ENCODE measurements at regions not wholly inside any gene's neighbourhood (a gene's known extent, or its start where the extent isn't known, plus 50 kb on each side); places are given as distances from the start of the nearest gene placed in this dataset.

DNA sequence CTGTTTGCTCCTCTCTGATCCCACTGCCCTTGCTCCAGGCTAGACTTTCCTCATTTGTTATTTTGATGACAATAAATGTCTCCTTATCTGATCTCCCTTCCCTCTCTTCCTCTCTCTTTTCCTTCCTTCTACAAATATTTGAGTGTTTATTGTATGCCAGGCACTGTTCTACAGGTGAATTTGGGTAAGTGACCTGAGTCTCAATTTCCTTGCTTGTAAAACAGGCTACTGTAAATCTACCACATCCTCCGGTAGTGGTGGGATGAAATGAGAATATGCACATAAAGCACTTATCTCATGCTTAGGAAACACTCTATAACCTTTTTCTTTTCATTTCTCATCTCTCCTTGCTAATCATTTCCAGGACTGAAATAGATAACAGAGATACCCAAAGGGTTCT, 86.4 kb downstream of the HMHB1 start:
- Histone ChIP-seq H3K4me1 (ENCODE audit: control insufficient read depth, insufficient read depth, low read length) (no peaks in the 10 kb centered on the region), H3K9ac (ENCODE audit: low read length in 2 of 2) (no peak overlapping the region), H3K27me3 (ENCODE audit: control insufficient read depth in 1 of 2, insufficient read depth in 2 of 2, low read length in 2 of 2) (no peaks in the 10 kb centered on the region), H3K9me3 (ENCODE audit: control insufficient read depth in 2 of 2, low read length in 2 of 2) (no peaks in the 10 kb centered on the region), H3K27ac (ENCODE audit: low read length) (no peak overlapping the region), H3K36me3 (ENCODE audit: control insufficient read depth in 2 of 2, insufficient read depth in 2 of 2, low read length in 2 of 2) (no peaks in the 10 kb centered on the region), H3K4me3 (ENCODE audit: low read length in 2 of 2) (no peak overlapping the region)

- Histone ChIP-seq H3K9ac (ENCODE audit: low read length in 2 of 2) (no peak overlapping the region), H3K27ac (ENCODE audit: low read length) (no peak overlapping the region), H3K4me1 (ENCODE audit: control insufficient read depth, insufficient read depth, low read length) (no peaks in the 10 kb centered on the region), H3K9me3 (ENCODE audit: control insufficient read depth in 2 of 2, low read length in 2 of 2) (no peaks in the 10 kb centered on the region), H3K27me3 (ENCODE audit: control insufficient read depth in 1 of 2, insufficient read depth in 2 of 2, low read length in 2 of 2) (no peaks in the 10 kb centered on the region), H3K36me3 (ENCODE audit: control insufficient read depth in 2 of 2, insufficient read depth in 2 of 2, low read length in 2 of 2) (no peaks in the 10 kb centered on the region), H3K4me3 (ENCODE audit: low read length in 2 of 2) (no peak overlapping the region)
These were observed 87.1 kb downstream of the HMHB1 start for GRCh38 chr5:143898916-143899591.

DNA sequence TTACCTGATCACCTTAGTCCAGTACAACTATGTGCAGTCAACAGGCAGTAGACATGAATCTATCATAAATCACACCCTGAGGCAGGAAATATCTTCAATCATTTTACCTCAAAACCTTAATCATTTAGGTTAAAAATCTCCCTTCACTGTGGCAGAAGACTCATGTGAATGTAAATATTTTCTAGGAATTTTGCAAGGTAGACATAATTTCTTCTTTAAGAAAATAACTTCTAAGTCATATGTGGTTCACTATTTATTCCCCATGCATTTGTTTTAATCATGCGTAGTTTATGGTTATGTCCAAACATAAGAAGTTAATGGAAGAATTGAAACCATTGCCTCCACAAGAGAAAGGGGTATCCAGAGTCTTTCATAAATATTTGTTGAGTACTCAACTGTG, 97.0 kb downstream of the HMHB1 start:
- Histone ChIP-seq H3K27me3 (ENCODE audit: control insufficient read depth in 1 of 2, insufficient read depth in 2 of 2, low read length in 2 of 2) (no peaks in the 10 kb centered on the region), H3K4me3 (ENCODE audit: low read length in 2 of 2) (no peak overlapping the region), H3K36me3 (ENCODE audit: control insufficient read depth in 2 of 2, insufficient read depth in 2 of 2, low read length in 2 of 2) (no peaks in the 10 kb centered on the region), H3K4me1 (ENCODE audit: control insufficient read depth, insufficient read depth, low read length) (no peaks in the 10 kb centered on the region), H3K9me3 (ENCODE audit: control insufficient read depth in 2 of 2, low read length in 2 of 2) (no peaks in the 10 kb centered on the region), H3K27ac (ENCODE audit: low read length) (no peak overlapping the region), H3K9ac (ENCODE audit: low read length in 2 of 2) (no peak overlapping the region)

- H3K36me3 ChIP-seq (ENCODE audit: control insufficient read depth in 2 of 2, insufficient read depth in 2 of 2, low read length in 2 of 2) = no peaks in the 10 kb centered on the region
- H3K4me3 ChIP-seq (ENCODE audit: low read length in 2 of 2) = no peak overlapping the region
- no peaks in the 10 kb centered on the region for H3K9me3 ChIP-seq (ENCODE audit: control insufficient read depth in 2 of 2, low read length in 2 of 2)
- H3K27ac ChIP-seq (ENCODE audit: low read length) = no peak overlapping the region
- H3K9ac ChIP-seq (ENCODE audit: low read length in 2 of 2) = no peak overlapping the region
- H3K4me1 ChIP-seq (ENCODE audit: control insufficient read depth, insufficient read depth, low read length) = no peaks in the 10 kb centered on the region
- no peaks in the 10 kb centered on the region for H3K27me3 ChIP-seq (ENCODE audit: control insufficient read depth in 1 of 2, insufficient read depth in 2 of 2, low read length in 2 of 2)
These were observed 101.2 kb downstream of the HMHB1 start for GRCh38 chr5:143913008-143913752.

GRCh38 chr5:143914756-143915155, 102.8 kb downstream of the HMHB1 start:
- Histone ChIP-seq H3K27me3 (ENCODE audit: control insufficient read depth in 1 of 2, insufficient read depth in 2 of 2, low read length in 2 of 2) (no peaks in the 10 kb centered on the region), H3K9ac (ENCODE audit: low read length in 2 of 2) (no peak overlapping the region), H3K4me3 (ENCODE audit: low read length in 2 of 2) (no peak overlapping the region), H3K4me1 (ENCODE audit: control insufficient read depth, insufficient read depth, low read length) (no peaks in the 10 kb centered on the region), H3K27ac (ENCODE audit: low read length) (no peak overlapping the region), H3K36me3 (ENCODE audit: control insufficient read depth in 2 of 2, insufficient read depth in 2 of 2, low read length in 2 of 2) (no peaks in the 10 kb centered on the region), H3K9me3 (ENCODE audit: control insufficient read depth in 2 of 2, low read length in 2 of 2) (no peaks in the 10 kb centered on the region)

DNA sequence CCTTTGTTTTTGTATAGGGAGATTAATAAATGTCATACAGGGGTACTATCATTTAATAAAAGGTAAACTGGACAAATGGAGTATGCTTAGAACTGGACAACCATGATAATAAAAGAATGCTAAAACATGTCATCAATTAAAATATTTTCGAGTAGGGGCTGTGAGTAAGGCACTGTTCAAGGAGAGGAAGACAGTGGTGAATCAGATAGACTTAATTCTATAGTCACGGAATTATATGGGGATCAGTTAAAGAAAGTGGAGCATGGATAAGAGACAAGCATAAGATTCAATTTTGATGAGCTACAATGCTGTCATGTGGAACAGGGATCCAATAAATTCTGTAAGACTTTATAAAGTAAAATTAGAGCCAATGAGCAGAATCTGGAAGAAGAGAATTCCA, 104.5 kb downstream of the HMHB1 start:
- H3K4me3 ChIP-seq (ENCODE audit: low read length in 2 of 2) = no peak overlapping the region
- no peaks in the 10 kb centered on the region for H3K27me3 ChIP-seq (ENCODE audit: control insufficient read depth in 1 of 2, insufficient read depth in 2 of 2, low read length in 2 of 2)
- H3K9me3 ChIP-seq (ENCODE audit: control insufficient read depth in 2 of 2, low read length in 2 of 2) = no peaks in the 10 kb centered on the region
- no peak overlapping the region for H3K27ac ChIP-seq (ENCODE audit: low read length)
- H3K36me3 ChIP-seq (ENCODE audit: control insufficient read depth in 2 of 2, insufficient read depth in 2 of 2, low read length in 2 of 2) = no peaks in the 10 kb centered on the region
- no peak overlapping the region for H3K9ac ChIP-seq (ENCODE audit: low read length in 2 of 2)
- H3K4me1 ChIP-seq (ENCODE audit: control insufficient read depth, insufficient read depth, low read length) = no peaks in the 10 kb centered on the region

DNA sequence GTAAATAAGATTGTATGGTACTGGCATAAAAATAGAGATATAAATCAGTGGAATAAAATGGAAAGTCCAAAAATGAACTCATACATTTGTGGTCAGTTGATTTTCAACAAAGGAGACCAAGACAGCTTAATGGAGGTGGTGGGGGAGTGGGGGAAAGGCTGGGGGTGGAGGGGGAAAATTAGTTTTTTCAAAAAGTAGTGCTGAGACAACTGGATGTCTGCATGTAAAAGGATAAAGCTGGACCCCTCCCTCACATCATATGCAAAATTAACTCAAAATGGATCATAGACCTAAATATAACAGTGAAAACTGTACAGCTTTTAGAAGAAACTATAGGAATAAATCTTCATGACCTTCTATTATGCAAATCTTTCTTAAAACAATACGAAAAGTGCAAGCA, 107.0 kb downstream of the HMHB1 start:
- Histone ChIP-seq H3K27ac (ENCODE audit: low read length) (no peak overlapping the region), H3K4me1 (ENCODE audit: control insufficient read depth, insufficient read depth, low read length) (no peaks in the 10 kb centered on the region), H3K9ac (ENCODE audit: low read length in 2 of 2) (no peak overlapping the region), H3K36me3 (ENCODE audit: control insufficient read depth in 2 of 2, insufficient read depth in 2 of 2, low read length in 2 of 2) (no peaks in the 10 kb centered on the region), H3K4me3 (ENCODE audit: low read length in 2 of 2) (no peak overlapping the region), H3K9me3 (ENCODE audit: control insufficient read depth in 2 of 2, low read length in 2 of 2) (no peaks in the 10 kb centered on the region), H3K27me3 (ENCODE audit: control insufficient read depth in 1 of 2, insufficient read depth in 2 of 2, low read length in 2 of 2) (no peaks in the 10 kb centered on the region)

GRCh38 chr5:143920772-143921171, 108.8 kb downstream of the HMHB1 start:
- H3K4me1 ChIP-seq (ENCODE audit: control insufficient read depth, insufficient read depth, low read length) = no peaks in the 10 kb centered on the region
- no peak overlapping the region for H3K27ac ChIP-seq (ENCODE audit: low read length)
- H3K9me3 ChIP-seq (ENCODE audit: control insufficient read depth in 2 of 2, low read length in 2 of 2) = no peaks in the 10 kb centered on the region
- H3K9ac ChIP-seq (ENCODE audit: low read length in 2 of 2) = no peak overlapping the region
- H3K36me3 ChIP-seq (ENCODE audit: control insufficient read depth in 2 of 2, insufficient read depth in 2 of 2, low read length in 2 of 2) = no peaks in the 10 kb centered on the region
- H3K4me3 ChIP-seq (ENCODE audit: low read length in 2 of 2) = no peak overlapping the region
- H3K27me3 ChIP-seq (ENCODE audit: control insufficient read depth in 1 of 2, insufficient read depth in 2 of 2, low read length in 2 of 2) = no peaks in the 10 kb centered on the region

GRCh38 chr5:143921525-143922311, 109.8 kb downstream of the HMHB1 start:
- no peaks in the 10 kb centered on the region for H3K36me3 ChIP-seq (ENCODE audit: control insufficient read depth in 2 of 2, insufficient read depth in 2 of 2, low read length in 2 of 2)
- H3K27ac ChIP-seq (ENCODE audit: low read length) = no peak overlapping the region
- no peaks in the 10 kb centered on the region for H3K27me3 ChIP-seq (ENCODE audit: control insufficient read depth in 1 of 2, insufficient read depth in 2 of 2, low read length in 2 of 2)
- no peaks in the 10 kb centered on the region for H3K4me1 ChIP-seq (ENCODE audit: control insufficient read depth, insufficient read depth, low read length)
- no peak overlapping the region for H3K9ac ChIP-seq (ENCODE audit: low read length in 2 of 2)
- H3K9me3 ChIP-seq (ENCODE audit: control insufficient read depth in 2 of 2, low read length in 2 of 2) = no peaks in the 10 kb centered on the region
- H3K4me3 ChIP-seq (ENCODE audit: low read length in 2 of 2) = no peak overlapping the region

- no peak overlapping the region for H3K27ac ChIP-seq (ENCODE audit: low read length)
- H3K36me3 ChIP-seq (ENCODE audit: control insufficient read depth in 2 of 2, insufficient read depth in 2 of 2, low read length in 2 of 2) = no peaks in the 10 kb centered on the region
- no peaks in the 10 kb centered on the region for H3K9me3 ChIP-seq (ENCODE audit: control insufficient read depth in 2 of 2, low read length in 2 of 2)
- no peaks in the 10 kb centered on the region for H3K4me1 ChIP-seq (ENCODE audit: control insufficient read depth, insufficient read depth, low read length)
- no peak overlapping the region for H3K9ac ChIP-seq (ENCODE audit: low read length in 2 of 2)
- H3K27me3 ChIP-seq (ENCODE audit: control insufficient read depth in 1 of 2, insufficient read depth in 2 of 2, low read length in 2 of 2) = no peaks in the 10 kb centered on the region
- H3K4me3 ChIP-seq (ENCODE audit: low read length in 2 of 2) = no peak overlapping the region
These were observed 110.8 kb downstream of the HMHB1 start for GRCh38 chr5:143922718-143923117.
